ENCODE measurements at regions not wholly inside any gene's neighbourhood (a gene's known extent, or its start where the extent isn't known, plus 50 kb on each side); places are given as distances from the start of the nearest gene placed in this dataset.

DNA sequence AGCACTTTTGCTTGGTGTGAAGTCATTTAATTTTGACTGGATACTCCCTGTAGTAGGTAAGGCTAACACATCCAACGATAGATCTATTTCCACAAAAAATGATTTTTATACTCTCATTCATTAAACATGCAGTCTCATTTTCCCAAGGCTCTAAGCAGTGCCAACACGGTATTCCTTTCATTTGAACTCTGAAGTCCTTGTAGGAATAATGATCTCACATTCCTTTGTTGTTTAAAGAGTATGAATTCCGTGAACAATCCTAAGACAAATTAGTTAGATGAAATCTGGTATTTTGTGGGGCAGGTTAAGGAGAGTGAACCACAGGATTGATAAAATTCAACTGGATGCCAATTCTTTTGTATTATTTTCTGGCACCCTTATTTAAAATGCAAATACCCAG, 66.6 kb downstream of the LACC1 start:
- no peak for TF ChIP-seq SP1 (IDR thresholded peaks at IDR 0.05)
- TF ChIP-seq FOXM1 (IDR thresholded peaks at IDR 0.05; ENCODE audit: borderline replicate concordance) = no peak
- TF ChIP-seq NFRKB (IDR thresholded peaks at IDR 0.05) = no peak
- no peak for TF ChIP-seq FOXA1 (IDR thresholded peaks at IDR 0.05)
- no peak for TF ChIP-seq FOXK2 (IDR thresholded peaks at IDR 0.05)
- no peak for TF ChIP-seq L3MBTL2 (conservative IDR thresholded peaks at IDR 0.05)
